ENCODE measurements at regions not wholly inside any gene's neighbourhood (a gene's known extent, or its start where the extent isn't known, plus 50 kb on each side); places are given as distances from the start of the nearest gene placed in this dataset.

DNA sequence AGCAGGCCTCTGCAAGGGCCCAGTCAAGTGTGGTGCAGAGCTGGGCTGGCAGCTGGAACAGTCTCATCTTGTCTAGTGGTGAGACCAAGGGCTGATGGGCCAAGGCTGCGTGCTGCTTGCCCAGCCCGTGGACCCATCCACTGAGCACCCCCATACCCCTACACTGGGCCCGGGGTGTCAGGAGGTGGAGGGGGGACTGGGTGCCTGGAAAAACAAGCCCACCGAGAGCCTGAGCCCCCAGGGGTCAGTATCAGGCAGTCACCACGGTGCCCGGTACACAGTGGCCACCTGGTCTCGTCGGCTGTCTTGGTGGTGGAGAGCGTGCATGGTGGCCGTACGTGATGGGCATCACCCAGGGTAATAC is 238.3 kb downstream of the SEC14L1 start:
- Histone ChIP-seq H3K36me3 (ENCODE audit: insufficient read depth) (no peaks in the 10 kb centered on the region), H3K4me3 (ENCODE audit: low read depth, low read length) (no peak overlapping the region), H3K4me1 (ENCODE audit: insufficient read depth) (peaks cover 6% of the 10 kb centered on the region), H3K27ac (ENCODE audit: low read depth) (peak overlapping the region; percentile 7)
- whole genome bisulfite sequencing = 82% methylated on average over 11 of the region's 11 CpGs
- no peak for DNase-seq (ENCODE audit: extremely low spot score)

DNA sequence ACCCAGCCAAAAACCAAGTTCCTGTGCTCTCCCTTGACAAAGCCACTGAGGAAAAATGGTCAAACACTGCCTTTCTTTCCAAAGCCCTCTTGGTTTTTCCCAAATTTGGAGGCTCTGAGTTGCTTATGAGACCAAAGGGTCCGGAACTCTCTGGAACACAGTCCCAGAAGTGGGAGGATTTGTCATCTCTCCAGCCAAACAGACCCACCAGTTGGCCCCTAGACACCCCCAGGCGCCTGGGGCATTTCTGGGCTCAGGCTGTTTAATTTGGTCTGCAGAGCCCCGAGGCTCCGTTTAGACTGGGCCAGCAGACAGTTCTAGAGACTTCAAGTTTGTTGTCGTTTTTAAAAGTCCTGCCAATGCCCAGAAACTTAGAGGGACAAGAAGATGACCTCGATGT is 239.1 kb downstream of the SEC14L1 start:
- peak overlapping the region; percentile 33 for H3K27ac ChIP-seq (ENCODE audit: low read depth)
- no peak overlapping the region for H3K4me3 ChIP-seq (ENCODE audit: low read depth, low read length)
- 21% methylated on average over 6 of the region's 6 CpGs for WGBS
- H3K4me1 ChIP-seq (ENCODE audit: insufficient read depth) = peaks cover 8% of the 10 kb centered on the region
- DNase-seq (ENCODE audit: extremely low spot score) = no peak
- H3K36me3 ChIP-seq (ENCODE audit: insufficient read depth) = no peaks in the 10 kb centered on the region

DNA sequence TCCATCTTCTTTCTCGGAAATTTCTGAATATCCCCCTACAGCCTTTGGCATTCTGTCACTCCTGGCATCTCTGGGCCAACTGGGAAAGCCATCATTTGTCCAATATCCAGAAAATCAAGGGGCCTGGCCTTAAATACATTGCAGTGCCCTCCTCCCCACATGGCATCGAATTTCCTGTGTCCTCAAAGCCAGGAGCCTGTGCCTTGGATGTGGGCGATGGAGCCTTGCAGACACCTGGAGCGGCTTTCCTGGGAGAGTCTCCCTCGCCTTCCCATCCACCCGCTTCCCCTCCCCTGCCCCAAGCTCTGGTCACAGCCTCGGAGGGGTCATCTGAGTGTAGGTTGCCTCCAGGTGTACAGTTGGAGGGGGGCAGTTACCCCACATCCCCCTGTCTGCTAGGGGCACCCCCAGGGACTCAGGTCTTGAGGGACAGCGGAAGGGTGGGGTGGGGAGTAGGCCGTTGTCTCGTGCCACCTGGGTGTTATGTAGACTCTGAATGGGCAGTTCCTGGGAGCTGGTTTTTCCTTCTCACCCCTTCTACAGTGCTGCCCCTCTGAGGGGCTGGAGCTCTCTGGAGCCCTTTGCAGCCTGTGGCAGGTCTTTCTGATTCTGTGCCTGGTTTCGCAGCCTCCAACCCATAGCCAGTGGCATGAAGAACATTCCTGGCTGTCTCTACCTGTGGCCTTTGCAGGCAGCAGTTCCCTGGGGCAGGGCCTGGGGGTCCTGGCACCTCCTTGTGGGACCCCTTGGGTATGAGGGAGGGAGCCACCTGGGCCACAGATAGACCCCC is 239.8 kb downstream of the SEC14L1 start:
- H3K27ac ChIP-seq (ENCODE audit: low read depth) = peak overlapping the region; percentile 42
- no peak for DNase-seq (ENCODE audit: extremely low spot score)
- no peaks in the 10 kb centered on the region for H3K36me3 ChIP-seq (ENCODE audit: insufficient read depth)
- peaks cover 8% of the 10 kb centered on the region for H3K4me1 ChIP-seq (ENCODE audit: insufficient read depth)
- 74% methylated on average over 11 of the region's 11 CpGs for WGBS
- H3K4me3 ChIP-seq (ENCODE audit: low read depth, low read length) = no peak overlapping the region

DNA sequence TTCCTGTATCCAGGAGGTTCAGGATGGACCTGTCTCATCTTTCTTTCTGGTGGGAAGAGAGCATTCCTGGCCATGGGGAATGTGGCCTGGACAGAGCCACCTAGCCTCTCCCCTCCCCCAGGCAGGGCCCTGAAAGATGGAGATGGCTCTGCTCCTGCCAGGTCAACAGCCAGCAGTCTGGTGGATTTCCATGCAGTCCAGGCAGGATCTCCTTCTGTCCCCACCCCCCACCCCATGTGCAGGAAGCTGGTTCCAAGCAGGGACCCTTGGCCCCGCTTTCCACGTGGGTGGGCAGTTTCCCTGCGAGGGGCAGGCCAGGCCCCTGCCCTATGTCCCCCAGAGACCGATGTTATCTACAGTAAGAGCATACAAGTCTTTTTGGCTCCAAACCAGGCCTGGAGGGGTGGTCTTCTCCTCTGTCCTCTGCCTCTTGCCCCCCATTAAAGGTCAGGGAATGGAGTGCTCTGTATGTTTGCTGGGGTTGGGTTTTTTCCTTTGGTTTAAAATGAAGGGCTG is 240.5 kb downstream of the SEC14L1 start:
- no peak for DNase-seq (ENCODE audit: extremely low spot score)
- 37% methylated on average over 4 of the region's 4 CpGs for WGBS
- Histone ChIP-seq H3K4me3 (ENCODE audit: low read depth, low read length) (no peak overlapping the region), H3K27ac (ENCODE audit: low read depth) (peak overlapping the region; percentile 42), H3K36me3 (ENCODE audit: insufficient read depth) (no peaks in the 10 kb centered on the region), H3K4me1 (ENCODE audit: insufficient read depth) (peaks cover 8% of the 10 kb centered on the region)

DNA sequence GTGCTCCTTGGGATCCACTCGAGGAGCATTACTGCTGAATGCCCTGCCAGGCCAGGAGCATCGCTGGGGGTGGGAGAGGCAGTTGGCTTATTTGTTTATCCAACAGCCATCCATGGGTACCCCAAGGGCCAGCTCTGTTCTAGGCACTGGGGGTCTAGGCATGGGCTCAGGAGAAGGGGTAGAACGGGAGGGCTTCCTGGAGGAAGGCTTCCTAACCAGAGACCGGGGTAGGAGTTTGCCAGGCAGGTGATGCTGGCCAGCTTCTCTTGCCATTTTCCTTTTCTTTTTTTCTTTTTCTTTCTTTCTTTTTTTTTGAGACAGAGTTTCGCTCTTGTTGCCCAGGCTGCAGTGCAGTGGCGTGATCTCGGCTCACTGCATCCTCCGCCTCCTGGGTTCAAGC is 241.0 kb downstream of the SEC14L1 start:
- WGBS = 83% methylated on average over 8 of the region's 8 CpGs
- DNase-seq (ENCODE audit: extremely low spot score) = no peak
- H3K4me3 ChIP-seq (ENCODE audit: low read depth, low read length) = no peak overlapping the region
- H3K4me1 ChIP-seq (ENCODE audit: insufficient read depth) = peaks cover 8% of the 10 kb centered on the region
- H3K27ac ChIP-seq (ENCODE audit: low read depth) = no peak overlapping the region
- no peaks in the 10 kb centered on the region for H3K36me3 ChIP-seq (ENCODE audit: insufficient read depth)

DNA sequence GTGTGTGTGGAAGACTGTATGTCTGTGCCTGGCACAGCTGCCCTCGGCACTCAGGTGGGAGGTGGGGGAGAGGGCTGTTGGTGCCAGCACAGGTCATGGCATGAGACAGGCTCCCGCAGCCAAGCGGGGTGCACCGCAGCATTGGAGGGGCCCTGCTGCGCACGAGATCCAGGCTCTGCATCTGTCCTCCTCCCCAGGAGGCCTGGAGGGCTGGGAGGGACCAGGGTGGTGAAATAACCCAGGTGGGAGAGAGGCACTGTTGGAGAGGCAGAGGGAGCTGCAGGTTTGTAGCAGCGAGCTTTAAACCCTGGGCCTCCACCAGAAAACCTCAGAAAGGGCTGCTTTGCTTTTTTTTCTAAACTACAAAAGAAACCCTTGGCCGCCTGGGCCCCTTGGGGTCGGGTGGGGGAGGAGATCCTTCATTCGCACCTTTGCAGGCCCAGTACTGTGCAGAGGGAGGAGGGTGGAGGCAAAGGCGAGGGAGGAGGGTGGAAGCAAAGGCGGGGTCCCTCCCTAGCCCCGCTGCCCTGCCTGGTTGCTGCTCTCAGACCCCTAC is 241.7 kb downstream of the SEC14L1 start:
- Histone ChIP-seq H3K4me1 (ENCODE audit: insufficient read depth) (peaks cover 8% of the 10 kb centered on the region), H3K27ac (ENCODE audit: low read depth) (peak overlapping the region; percentile 44)
- WGBS = 41% methylated on average over 13 of the region's 13 CpGs

DNA sequence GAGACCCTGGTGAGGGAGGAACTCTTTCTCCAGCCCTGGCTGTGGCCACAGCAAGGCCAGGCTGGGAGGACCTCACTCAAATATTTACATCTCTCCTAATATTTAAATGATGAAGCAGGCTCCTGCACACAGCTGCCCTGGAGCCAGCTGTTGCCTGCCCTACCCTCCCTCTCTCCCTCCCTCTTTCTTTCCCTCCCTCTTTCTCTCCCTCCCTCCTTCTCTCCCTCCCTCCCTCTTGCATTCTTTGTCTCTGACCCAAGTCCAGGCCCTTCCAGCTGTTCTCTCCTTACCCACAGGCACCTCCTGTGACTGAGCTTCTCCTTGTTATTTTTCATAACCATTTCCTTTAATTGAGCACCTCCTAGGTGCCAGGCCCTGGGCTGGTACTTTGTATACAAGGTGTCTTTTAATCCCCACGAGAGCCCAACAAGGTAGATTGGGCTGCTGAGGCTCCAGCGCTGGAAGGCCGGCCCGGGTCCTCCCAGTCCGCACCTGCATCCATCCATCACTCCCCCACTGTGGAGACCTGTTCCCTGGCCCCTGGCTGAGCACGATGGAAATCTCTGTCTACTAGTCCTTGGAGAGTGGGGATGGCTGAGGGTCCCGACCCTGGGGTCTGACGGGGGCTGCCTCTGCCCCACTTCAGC is 242.3 kb downstream of the SEC14L1 start:
- Histone ChIP-seq H3K4me1 (ENCODE audit: insufficient read depth) (peaks cover 8% of the 10 kb centered on the region), H3K4me3 (ENCODE audit: low read depth, low read length) (no peak overlapping the region), H3K27ac (ENCODE audit: low read depth) (peak overlapping the region; percentile 44), H3K36me3 (ENCODE audit: insufficient read depth) (no peaks in the 10 kb centered on the region)
- 66% methylated on average over 8 of the region's 8 CpGs for WGBS
- DNase-seq (ENCODE audit: extremely low spot score) = no peak

More for the DNA sequence above, 241.7 kb downstream of the SEC14L1 start:
- no peak overlapping the region for H3K4me3 ChIP-seq (ENCODE audit: low read depth, low read length)
- H3K36me3 ChIP-seq (ENCODE audit: insufficient read depth) = no peaks in the 10 kb centered on the region
- no peak for DNase-seq (ENCODE audit: extremely low spot score)

DNA sequence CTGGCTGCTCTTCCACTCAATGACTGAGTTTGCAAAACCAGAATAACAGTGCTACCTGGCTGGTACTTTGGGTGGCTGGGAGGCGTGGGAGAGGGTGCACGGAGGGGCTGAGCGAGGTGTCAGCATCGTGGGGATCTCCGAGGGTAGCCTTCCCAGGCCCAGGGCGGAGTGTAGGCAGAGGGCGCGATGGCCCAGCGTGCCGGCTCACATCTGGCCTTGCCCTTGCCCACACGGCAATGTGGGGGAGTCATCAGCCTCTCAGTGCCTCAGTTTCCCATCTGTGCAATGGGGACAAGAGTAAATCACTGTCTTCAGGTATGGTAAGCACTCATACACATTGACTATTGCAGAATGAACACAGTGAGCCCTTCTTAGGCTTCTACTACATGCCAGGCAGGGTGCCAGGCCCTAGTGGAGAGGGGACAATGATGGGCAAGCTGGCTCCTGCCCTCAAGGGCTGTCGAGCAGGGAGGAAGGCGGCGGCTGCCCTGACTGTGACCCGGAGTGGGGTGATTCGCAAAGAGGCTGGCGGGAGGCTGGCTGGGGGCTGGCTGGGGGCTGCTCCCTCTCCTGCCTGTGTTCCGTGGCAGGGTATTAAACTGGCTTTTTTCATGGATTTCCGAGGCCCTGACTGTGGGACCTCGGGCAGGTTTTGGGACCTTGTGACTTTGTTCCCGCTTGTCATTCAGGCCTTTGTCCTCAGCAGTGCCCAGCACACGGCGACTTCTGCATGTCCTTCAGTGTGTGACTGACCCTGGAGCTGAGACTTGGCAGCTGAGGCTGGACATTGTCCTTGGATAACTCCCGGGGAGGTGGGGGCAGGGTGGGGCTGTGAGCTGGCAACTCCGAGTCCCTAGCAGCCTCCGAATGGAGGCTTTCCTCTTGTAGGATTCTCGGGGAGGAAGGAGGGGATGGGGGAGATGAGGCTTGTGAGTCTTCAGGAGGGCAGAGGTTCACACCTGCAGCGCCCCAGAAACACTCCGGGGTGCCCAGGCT is 243.1 kb downstream of the SEC14L1 start:
- DNase-seq (ENCODE audit: extremely low spot score) = no peak
- peak overlapping the region; percentile 38 for H3K27ac ChIP-seq (ENCODE audit: low read depth)
- H3K36me3 ChIP-seq (ENCODE audit: insufficient read depth) = no peaks in the 10 kb centered on the region
- WGBS = 58% methylated on average over 29 of the region's 29 CpGs
- H3K4me3 ChIP-seq (ENCODE audit: low read depth, low read length) = no peak overlapping the region
- peaks cover 8% of the 10 kb centered on the region for H3K4me1 ChIP-seq (ENCODE audit: insufficient read depth)

DNA sequence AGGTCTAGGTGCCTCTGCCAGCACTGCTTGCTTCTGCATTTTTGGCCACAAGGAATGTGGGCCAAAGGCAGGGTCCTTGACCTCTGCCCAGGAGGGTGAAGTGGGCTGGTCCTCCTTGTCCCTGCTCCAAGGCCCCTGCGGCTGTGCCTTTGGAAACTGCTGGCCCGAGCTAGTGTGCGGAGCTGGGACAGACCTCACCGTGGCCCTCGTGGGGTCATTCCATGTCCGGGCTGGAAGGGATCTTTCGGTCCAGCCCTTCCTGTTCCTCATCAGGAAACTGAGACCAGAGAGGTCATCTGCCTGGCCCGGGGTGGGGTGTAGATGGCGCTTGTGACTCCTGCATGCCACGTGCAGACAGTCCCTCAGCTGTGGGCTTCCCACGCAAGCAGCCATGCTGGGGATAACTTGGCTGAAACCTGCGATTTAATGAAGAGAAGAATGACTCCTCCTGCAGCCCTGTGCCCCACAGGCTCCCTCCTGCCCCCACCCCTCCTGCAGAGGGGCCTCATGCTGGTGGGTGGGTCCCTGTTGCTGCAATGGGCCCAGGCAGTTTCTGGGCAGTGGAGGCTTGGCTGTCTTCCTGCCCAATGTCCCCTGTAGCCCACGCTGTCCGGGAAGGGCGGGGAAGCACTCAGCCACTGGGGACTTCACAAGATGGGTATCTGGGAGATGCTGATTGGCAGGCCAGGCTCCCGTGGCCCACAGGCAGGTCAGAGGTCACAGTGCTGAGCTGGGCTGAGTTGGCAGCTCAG is 245.2 kb downstream of the SEC14L1 start:
- H3K36me3 ChIP-seq (ENCODE audit: insufficient read depth) = no peaks in the 10 kb centered on the region
- no peak for DNase-seq (ENCODE audit: extremely low spot score)
- H3K27ac ChIP-seq (ENCODE audit: low read depth) = peak overlapping the region; percentile 63
- H3K4me3 ChIP-seq (ENCODE audit: low read depth, low read length) = no peak overlapping the region
- peaks cover 12% of the 10 kb centered on the region for H3K4me1 ChIP-seq (ENCODE audit: insufficient read depth)
- WGBS = 36% methylated on average over 16 of the region's 16 CpGs

DNA sequence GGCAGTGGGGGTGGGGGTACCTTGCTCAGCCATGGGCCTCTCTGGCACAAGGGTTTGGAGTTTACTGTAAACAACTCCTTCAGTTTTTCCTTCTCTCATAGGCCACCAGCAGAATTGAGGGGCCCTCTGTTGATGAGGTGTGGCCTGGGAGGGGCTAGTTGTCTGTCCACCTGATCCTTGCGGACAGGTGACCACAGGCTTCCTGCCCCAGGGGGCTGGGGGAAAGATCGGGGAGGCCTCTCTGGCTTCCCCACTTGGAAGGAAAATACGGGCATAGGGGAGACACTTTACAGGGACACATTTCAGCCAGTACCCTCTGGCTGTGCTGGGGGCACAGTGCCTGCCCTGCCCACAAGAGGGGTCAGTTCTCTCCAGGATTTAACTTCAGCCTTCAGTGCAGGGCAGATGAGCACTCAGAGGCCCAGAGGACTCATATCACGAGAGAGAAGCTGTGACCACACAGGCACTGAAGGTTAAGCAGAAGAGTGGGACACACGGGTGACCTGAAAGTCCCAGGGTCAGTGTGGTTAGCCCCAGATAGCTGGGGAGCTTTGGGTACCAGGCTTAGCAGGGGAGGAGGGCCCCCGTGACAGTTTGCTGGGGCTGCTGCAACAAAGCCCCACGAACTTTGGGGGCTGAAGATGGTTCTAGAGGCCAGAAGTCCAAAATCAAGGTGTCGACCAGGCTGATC is 245.9 kb downstream of the SEC14L1 start:
- Histone ChIP-seq H3K4me3 (ENCODE audit: low read depth, low read length) (no peak overlapping the region), H3K36me3 (ENCODE audit: insufficient read depth) (no peaks in the 10 kb centered on the region), H3K4me1 (ENCODE audit: insufficient read depth) (peaks cover 10% of the 10 kb centered on the region), H3K27ac (ENCODE audit: low read depth) (peak overlapping the region; percentile 63)
- WGBS = 70% methylated on average over 8 of the region's 8 CpGs
- no peak for DNase-seq (ENCODE audit: extremely low spot score)

DNA sequence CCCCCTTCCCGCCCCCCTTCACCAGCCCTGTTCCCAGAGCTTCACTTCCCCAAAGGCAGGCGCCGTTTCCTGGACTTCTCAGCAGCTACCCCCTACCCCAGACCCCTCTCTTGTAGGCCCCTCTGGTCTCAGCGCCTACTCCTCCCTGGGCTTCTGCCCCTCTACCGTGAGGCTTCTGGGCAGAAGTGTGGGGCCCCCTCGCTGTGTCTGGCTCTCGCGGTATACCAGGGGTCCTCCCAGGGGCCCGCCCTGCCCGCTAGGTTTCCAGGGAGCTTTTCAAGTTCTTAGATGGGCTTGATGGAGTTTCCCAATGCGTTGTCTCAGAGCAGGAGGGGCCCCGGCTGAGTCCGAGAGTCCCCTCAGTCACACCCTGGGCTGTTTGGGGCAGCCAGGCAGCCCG is 247.1 kb downstream of the SEC14L1 start:
- peak overlapping the region; percentile 35 for H3K27ac ChIP-seq (ENCODE audit: low read depth)
- H3K4me1 ChIP-seq (ENCODE audit: insufficient read depth) = peaks cover 7% of the 10 kb centered on the region
- DNase-seq (ENCODE audit: extremely low spot score) = no peak
- WGBS = 73% methylated on average over 14 of the region's 14 CpGs
- H3K36me3 ChIP-seq (ENCODE audit: insufficient read depth) = no peaks in the 10 kb centered on the region
- no peak overlapping the region for H3K4me3 ChIP-seq (ENCODE audit: low read depth, low read length)
